ENCODE measurements at regions not wholly inside any gene's neighbourhood (a gene's known extent, or its start where the extent isn't known, plus 50 kb on each side); places are given as distances from the start of the nearest gene placed in this dataset.
A peak's percentile ranks its signal among the peaks of the same experiment; 100 is the strongest.

- no peak overlapping the region for H2AK5ac ChIP-seq (ENCODE audit: low read length, severe bottlenecking)
- H3K9ac ChIP-seq (ENCODE audit: low read length) = no peak overlapping the region
- no peaks in the 10 kb centered on the region for H3K27me3 ChIP-seq (ENCODE audit: control insufficient read depth in 1 of 2, insufficient read depth in 1 of 2, low read length in 2 of 2)
- no peak overlapping the region for H3K27ac ChIP-seq (ENCODE audit: low read length, poor library complexity, severe bottlenecking)
- H3K4me3 ChIP-seq (ENCODE audit: insufficient read depth in 1 of 2, low read depth in 1 of 2, low read length in 2 of 2) = no peak overlapping the region
- H3K14ac ChIP-seq (ENCODE audit: low read length in 2 of 2) = no peak overlapping the region
- no peaks in the 10 kb centered on the region for H3K79me1 ChIP-seq (replicated peaks; ENCODE audit: low read length, poor library complexity, severe bottlenecking)
- H3K4ac ChIP-seq (ENCODE audit: low read depth in 1 of 2, low read length in 2 of 2) = no peak overlapping the region
- 43% methylated on average over 2 of the region's 2 CpGs for WGBS
- H2AFZ ChIP-seq (ENCODE audit: low read depth, low read length) = no peak overlapping the region
- H3K9me3 ChIP-seq (ENCODE audit: control insufficient read depth, low read length) = peaks cover 15% of the 10 kb centered on the region
- no peak overlapping the region for H3K18ac ChIP-seq (ENCODE audit: low read depth in 1 of 2, low read length in 2 of 2)
- no peaks in the 10 kb centered on the region for H3K4me1 ChIP-seq (ENCODE audit: control insufficient read depth, insufficient read depth, low read depth, low read length)
- no peak overlapping the region for H2BK15ac ChIP-seq (ENCODE audit: low read depth, poor library complexity, severe bottlenecking)
- H3K36me3 ChIP-seq (ENCODE audit: control insufficient read depth in 1 of 2, insufficient read depth in 2 of 2, low read depth in 1 of 2, low read length in 2 of 2) = no peaks in the 10 kb centered on the region
- H2BK120ac ChIP-seq (ENCODE audit: low read depth, low read length) = no peak overlapping the region
- no peak overlapping the region for H4K8ac ChIP-seq (ENCODE audit: low read length)
- H3K23ac ChIP-seq (ENCODE audit: low read length in 2 of 2) = no peak overlapping the region
- H3K4me2 ChIP-seq (ENCODE audit: low read length, poor library complexity, severe bottlenecking) = no peak overlapping the region
- H2BK5ac ChIP-seq (ENCODE audit: low read depth, low read length, poor library complexity, severe bottlenecking) = no peak overlapping the region
- no peak overlapping the region for H4K91ac ChIP-seq (ENCODE audit: low read length)
- DNase-seq = peak; percentile 1
- H2BK12ac ChIP-seq (ENCODE audit: low read length in 2 of 2) = no peak overlapping the region
These were observed 146.0 kb downstream of the MIS18A start for GRCh38 chr21:32132881-32133280.

- no CpG with 5 or more reads among the region's 3 CpGs for WGBS
- Histone ChIP-seq H4K8ac (ENCODE audit: low read length) (no peak overlapping the region), H3K4me2 (ENCODE audit: low read length, poor library complexity, severe bottlenecking) (no peak overlapping the region), H3K4me1 (ENCODE audit: control insufficient read depth, insufficient read depth, low read depth, low read length) (no peaks in the 10 kb centered on the region), H2BK15ac (ENCODE audit: low read depth, poor library complexity, severe bottlenecking) (no peak overlapping the region), H3K4me3 (ENCODE audit: insufficient read depth in 1 of 2, low read depth in 1 of 2, low read length in 2 of 2) (peak overlapping the region in 1 of 2 experiments; percentile 52), H2AK5ac (ENCODE audit: low read length, severe bottlenecking) (no peak overlapping the region), H3K9ac (ENCODE audit: low read length) (peak overlapping the region; percentile 39), H2AFZ (ENCODE audit: low read depth, low read length) (no peak overlapping the region), H4K91ac (ENCODE audit: low read length) (no peak overlapping the region), H3K23ac (ENCODE audit: low read length in 2 of 2) (no peak overlapping the region), H2BK12ac (ENCODE audit: low read length in 2 of 2) (no peak overlapping the region), H3K4ac (ENCODE audit: low read depth in 1 of 2, low read length in 2 of 2) (no peak overlapping the region), H3K79me1 (replicated peaks; ENCODE audit: low read length, poor library complexity, severe bottlenecking) (no peaks in the 10 kb centered on the region), H3K27ac (ENCODE audit: low read length, poor library complexity, severe bottlenecking) (no peak overlapping the region), H3K18ac (ENCODE audit: low read depth in 1 of 2, low read length in 2 of 2) (no peak overlapping the region), H3K14ac (ENCODE audit: low read length in 2 of 2) (no peak overlapping the region), H3K36me3 (ENCODE audit: control insufficient read depth in 1 of 2, insufficient read depth in 2 of 2, low read depth in 1 of 2, low read length in 2 of 2) (no peaks in the 10 kb centered on the region), H3K27me3 (ENCODE audit: control insufficient read depth in 1 of 2, insufficient read depth in 1 of 2, low read length in 2 of 2) (no peaks in the 10 kb centered on the region), H2BK120ac (ENCODE audit: low read depth, low read length) (no peak overlapping the region), H3K9me3 (ENCODE audit: control insufficient read depth, low read length) (peaks cover 14% of the 10 kb centered on the region), H2BK5ac (ENCODE audit: low read depth, low read length, poor library complexity, severe bottlenecking) (no peak overlapping the region)
- DNase-seq = no peak
These were observed 146.4 kb downstream of the MIS18A start for GRCh38 chr21:32132409-32132808.

DNA sequence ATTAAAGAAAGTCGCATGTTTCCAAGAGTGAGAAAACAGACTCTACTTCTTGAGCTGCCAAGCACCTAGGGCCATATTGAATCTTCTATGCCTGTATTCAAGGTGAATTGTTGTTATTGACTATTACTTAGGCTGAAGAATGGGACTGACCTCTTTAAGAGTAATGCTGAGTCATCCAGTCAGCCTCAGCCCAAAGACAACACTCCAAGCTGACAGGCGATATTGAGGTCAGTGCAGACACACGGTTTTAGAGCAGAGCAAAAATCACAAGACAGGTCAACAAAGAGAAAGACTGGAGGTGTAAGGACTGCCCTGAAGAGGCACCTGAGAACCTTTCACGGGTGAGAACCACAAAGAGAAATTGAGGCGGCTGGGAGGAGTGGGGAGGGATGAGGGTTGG lies 146.9 kb downstream of the MIS18A start:
- Histone ChIP-seq H2BK5ac (ENCODE audit: low read depth, low read length, poor library complexity, severe bottlenecking) (no peak overlapping the region), H3K27me3 (ENCODE audit: control insufficient read depth in 1 of 2, insufficient read depth in 1 of 2, low read length in 2 of 2) (no peaks in the 10 kb centered on the region), H3K9ac (ENCODE audit: low read length) (peak overlapping the region; percentile 39), H4K8ac (ENCODE audit: low read length) (no peak overlapping the region), H2BK120ac (ENCODE audit: low read depth, low read length) (no peak overlapping the region), H3K9me3 (ENCODE audit: control insufficient read depth, low read length) (peaks cover 10% of the 10 kb centered on the region), H3K4ac (ENCODE audit: low read depth in 1 of 2, low read length in 2 of 2) (no peak overlapping the region), H3K27ac (ENCODE audit: low read length, poor library complexity, severe bottlenecking) (no peak overlapping the region), H3K14ac (ENCODE audit: low read length in 2 of 2) (no peak overlapping the region), H3K4me2 (ENCODE audit: low read length, poor library complexity, severe bottlenecking) (no peak overlapping the region), H3K4me1 (ENCODE audit: control insufficient read depth, insufficient read depth, low read depth, low read length) (no peaks in the 10 kb centered on the region), H3K23ac (ENCODE audit: low read length in 2 of 2) (no peak overlapping the region), H3K18ac (ENCODE audit: low read depth in 1 of 2, low read length in 2 of 2) (no peak overlapping the region), H2BK12ac (ENCODE audit: low read length in 2 of 2) (no peak overlapping the region), H3K79me1 (replicated peaks; ENCODE audit: low read length, poor library complexity, severe bottlenecking) (no peaks in the 10 kb centered on the region), H3K36me3 (ENCODE audit: control insufficient read depth in 1 of 2, insufficient read depth in 2 of 2, low read depth in 1 of 2, low read length in 2 of 2) (no peaks in the 10 kb centered on the region), H4K91ac (ENCODE audit: low read length) (no peak overlapping the region), H2BK15ac (ENCODE audit: low read depth, poor library complexity, severe bottlenecking) (no peak overlapping the region), H3K4me3 (ENCODE audit: insufficient read depth in 1 of 2, low read depth in 1 of 2, low read length in 2 of 2) (peak overlapping the region in 1 of 2 experiments; percentile 52), H2AK5ac (ENCODE audit: low read length, severe bottlenecking) (no peak overlapping the region), H2AFZ (ENCODE audit: low read depth, low read length) (no peak overlapping the region)
- DNase-seq = peak; percentile 25
- 45% methylated on average over 4 of the region's 5 CpGs for WGBS

DNA sequence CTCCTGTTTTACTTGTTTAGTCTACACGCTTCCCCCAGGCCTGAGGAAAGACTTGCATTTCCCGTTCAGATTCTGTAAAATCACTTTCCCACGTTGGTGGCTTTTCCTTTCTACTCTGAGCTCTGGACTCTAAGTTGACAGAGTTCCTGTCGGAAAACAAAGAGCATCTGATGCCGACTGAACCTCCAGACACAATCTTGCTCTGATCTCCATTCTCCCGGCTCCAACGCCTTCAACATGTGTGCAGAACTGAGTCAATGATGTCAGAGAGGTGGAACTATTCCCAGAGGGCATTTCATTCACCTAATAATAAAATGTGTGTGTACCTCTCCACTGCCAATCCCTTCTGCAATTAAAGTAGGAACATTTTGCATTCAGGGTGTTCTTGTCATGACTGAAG lies 147.7 kb downstream of the MIS18A start:
- Histone ChIP-seq H3K9me3 (ENCODE audit: control insufficient read depth, low read length) (peaks cover 8% of the 10 kb centered on the region), H4K8ac (ENCODE audit: low read length) (no peak overlapping the region), H2AFZ (ENCODE audit: low read depth, low read length) (no peak overlapping the region), H3K18ac (ENCODE audit: low read depth in 1 of 2, low read length in 2 of 2) (no peak overlapping the region), H3K14ac (ENCODE audit: low read length in 2 of 2) (no peak overlapping the region), H3K23ac (ENCODE audit: low read length in 2 of 2) (no peak overlapping the region), H4K91ac (ENCODE audit: low read length) (no peak overlapping the region), H3K4me1 (ENCODE audit: control insufficient read depth, insufficient read depth, low read depth, low read length) (no peaks in the 10 kb centered on the region), H2BK120ac (ENCODE audit: low read depth, low read length) (no peak overlapping the region), H3K27ac (ENCODE audit: low read length, poor library complexity, severe bottlenecking) (no peak overlapping the region), H2BK12ac (ENCODE audit: low read length in 2 of 2) (no peak overlapping the region), H2BK15ac (ENCODE audit: low read depth, poor library complexity, severe bottlenecking) (no peak overlapping the region), H3K4me2 (ENCODE audit: low read length, poor library complexity, severe bottlenecking) (no peak overlapping the region), H3K79me1 (replicated peaks; ENCODE audit: low read length, poor library complexity, severe bottlenecking) (no peaks in the 10 kb centered on the region), H2AK5ac (ENCODE audit: low read length, severe bottlenecking) (no peak overlapping the region), H3K9ac (ENCODE audit: low read length) (no peak overlapping the region), H3K4me3 (ENCODE audit: insufficient read depth in 1 of 2, low read depth in 1 of 2, low read length in 2 of 2) (no peak overlapping the region), H3K36me3 (ENCODE audit: control insufficient read depth in 1 of 2, insufficient read depth in 2 of 2, low read depth in 1 of 2, low read length in 2 of 2) (no peaks in the 10 kb centered on the region), H3K27me3 (ENCODE audit: control insufficient read depth in 1 of 2, insufficient read depth in 1 of 2, low read length in 2 of 2) (no peaks in the 10 kb centered on the region), H3K4ac (ENCODE audit: low read depth in 1 of 2, low read length in 2 of 2) (no peak overlapping the region), H2BK5ac (ENCODE audit: low read depth, low read length, poor library complexity, severe bottlenecking) (no peak overlapping the region)
- WGBS = 78% methylated on average over 7 of the region's 7 CpGs
- no peak for DNase-seq
